Activated CD4-positive, alpha-beta T cell treated with anti-CD3 and anti-CD28 coated beads, Interleukin-2, Interleukin-6, amounts not matched to agents 100 ng/mL and 50 ng/mL, durations not matched to agents 16 hours and 8 hours (primary cell): ENCODE measurements at regions not wholly inside any gene's neighbourhood (a gene's known extent, or its start where the extent isn't known, plus 50 kb on each side); places are given as distances from the start of the nearest gene placed in this dataset.
A peak's percentile ranks its signal among the peaks of the same experiment; 100 is the strongest.
"Not testable (repeated sequence)": the region's sequence is repeated elsewhere in the genome, so short reads cannot be mapped to it uniquely, and the experiment has no call there.

Source experiments
- DNase-seq: peaks from one replicate; pipeline ENCODE4 v3.0.0-alpha.2; 2020

DNA sequence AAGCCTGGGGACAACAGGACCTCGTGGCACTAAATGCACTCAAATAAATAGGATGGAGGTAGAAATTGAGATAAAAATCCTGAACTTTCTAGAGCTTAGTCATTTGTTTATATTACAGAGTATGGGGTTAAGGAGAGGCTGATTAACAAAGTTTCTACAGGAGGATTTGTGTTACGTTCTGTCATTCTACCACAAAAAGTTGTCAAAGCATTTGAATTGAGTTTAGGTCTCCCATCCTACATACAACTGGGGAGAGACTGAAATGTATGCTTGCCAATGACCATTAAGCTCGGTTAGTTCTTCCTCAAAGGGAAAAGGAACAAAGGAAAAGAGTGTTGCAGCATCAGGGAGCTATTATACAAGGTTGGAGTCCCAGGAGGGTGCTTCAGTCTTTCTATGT lies 597.9 kb downstream of the COL12A1 start:
- no peak for DNase-seq

GRCh38 chr6:74607468-74607867 lies 598.4 kb downstream of the COL12A1 start:
- DNase-seq: no peak

- DNase-seq: no peak
Measured at GRCh38 chr6:74606582-74607071, 599.2 kb downstream of the COL12A1 start.

DNA sequence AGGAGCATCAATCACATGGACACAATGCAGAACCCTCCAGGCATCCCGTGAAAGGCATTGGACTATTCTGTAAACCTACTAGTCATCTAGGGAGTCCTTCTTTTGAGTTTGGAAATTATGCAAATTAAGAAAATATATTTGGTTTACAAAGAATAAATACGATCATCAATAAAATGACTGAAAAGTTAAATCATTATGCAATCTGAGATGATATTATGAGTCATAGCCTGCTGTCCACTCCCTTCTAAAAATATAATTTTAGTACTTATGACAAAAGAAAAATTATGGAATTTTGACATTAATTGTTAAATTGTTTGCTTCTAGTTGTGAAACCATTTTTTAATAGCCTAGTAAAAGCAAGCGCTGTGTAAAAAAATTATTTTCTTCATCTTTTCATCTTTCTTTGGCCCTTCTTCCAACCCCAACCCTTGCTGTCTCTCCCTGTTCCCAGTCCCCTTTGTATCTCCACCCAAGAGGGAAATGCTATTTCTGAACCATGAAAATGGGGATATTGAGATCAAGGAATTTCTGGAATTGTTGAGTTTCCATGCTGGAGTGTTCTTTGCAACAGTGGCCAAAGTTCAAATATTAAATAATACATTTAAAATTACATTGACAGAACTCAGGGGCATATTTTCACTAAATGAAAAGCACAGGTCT lies 599.8 kb downstream of the COL12A1 start:
- DNase-seq: no peak

GRCh38 chr6:74604279-74604678 lies 601.6 kb downstream of the COL12A1 start:
- DNase-seq: no peak

DNA sequence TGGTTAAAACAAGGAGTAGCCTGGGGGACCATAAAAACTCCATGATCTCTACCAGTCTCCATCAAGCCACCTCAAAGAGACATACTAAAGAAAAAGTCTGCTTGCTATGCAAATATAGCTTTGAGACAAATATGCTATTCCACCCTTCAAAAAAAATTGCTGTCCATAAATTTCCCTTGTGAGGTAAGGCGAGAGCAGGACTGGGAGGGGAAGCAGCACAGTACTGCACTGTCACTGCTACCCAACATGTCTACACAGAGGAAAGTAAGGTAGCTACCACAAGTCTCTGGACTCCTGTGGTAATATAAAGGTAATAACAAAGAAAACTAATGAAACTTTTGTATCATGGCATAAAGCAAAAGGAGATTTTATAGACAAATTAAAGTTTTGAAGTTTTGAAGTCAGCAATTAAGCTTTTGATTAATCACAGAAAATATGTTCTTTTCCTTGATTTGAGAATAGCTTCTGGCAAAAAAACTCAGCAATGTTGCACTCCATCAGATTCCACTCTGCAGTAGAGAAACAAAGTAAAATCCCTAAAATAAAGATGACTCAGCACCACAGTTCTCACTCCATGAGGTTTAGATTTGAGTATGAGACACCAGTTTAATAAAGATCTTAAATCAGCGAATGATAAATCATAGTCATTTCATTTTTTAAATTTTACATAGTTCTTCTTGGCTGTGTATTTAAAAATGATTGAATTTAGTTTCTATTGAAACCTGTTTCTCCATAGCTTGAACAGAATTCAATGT lies 602.4 kb downstream of the COL12A1 start:
- no peak for DNase-seq

- no peak for DNase-seq
Measured at GRCh38 chr6:74602206-74602605, 603.6 kb downstream of the COL12A1 start.

DNA sequence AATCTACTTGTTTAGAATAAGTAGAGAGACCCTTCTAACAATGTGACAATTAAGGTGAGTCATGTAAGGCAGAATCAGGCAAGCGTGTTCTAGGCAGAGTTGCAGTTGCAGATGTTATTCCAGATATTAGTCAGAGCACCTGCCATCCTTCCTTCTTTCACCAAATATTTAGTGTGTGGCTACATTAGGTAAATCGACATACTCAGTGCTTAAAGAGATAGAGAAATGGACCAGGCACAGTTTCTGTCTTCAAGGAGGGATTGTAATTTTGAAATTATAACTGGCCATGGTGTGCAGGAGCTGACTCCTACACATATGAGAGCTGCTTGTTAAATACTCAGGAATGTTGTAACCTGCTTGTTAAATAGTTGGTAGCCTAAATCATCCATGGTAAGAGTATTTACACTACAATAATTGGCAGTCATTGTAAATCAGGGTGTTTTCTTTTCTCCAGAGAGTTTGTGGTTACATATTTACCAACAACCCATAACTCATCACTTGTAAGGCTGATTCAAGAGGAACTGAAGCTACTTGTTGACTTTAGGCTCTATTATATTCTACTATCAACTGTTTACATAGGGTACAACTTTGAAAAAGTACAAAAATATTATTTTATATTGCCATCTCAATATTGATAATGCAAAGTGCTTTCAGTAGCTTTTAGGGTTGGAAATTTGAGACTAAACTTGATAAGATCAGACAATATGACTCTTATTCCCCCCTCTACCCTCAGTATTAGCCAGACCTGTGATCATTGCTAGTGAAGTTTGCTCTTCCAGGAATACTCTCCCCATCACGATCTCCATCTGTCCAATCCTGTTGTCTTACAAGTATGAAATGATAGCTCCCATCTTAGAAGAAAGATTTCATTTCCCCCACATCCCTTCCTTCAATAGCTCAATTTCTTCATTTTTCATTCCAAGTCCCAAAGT lies 607.1 kb downstream of the COL12A1 start:
- DNase-seq: peak; percentile 51

DNA sequence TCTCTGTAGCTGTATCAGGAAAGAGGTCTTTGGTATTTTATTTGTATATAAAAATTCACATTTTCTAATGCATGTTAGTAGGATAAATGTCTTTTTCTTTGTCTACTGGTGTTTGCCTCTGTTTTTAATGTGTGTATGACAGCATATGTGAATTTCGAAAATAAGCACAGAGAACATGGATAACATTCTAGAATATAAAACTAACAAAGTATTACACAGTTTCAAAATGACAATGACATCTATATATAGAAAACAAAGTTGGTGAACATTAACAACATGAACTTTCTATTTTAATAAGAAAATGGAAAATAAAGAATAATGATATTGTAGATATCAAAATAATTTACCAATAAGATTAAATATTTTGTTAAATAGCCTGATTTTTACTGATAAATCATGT lies 608.0 kb downstream of the COL12A1 start:
- no peak for DNase-seq

DNA sequence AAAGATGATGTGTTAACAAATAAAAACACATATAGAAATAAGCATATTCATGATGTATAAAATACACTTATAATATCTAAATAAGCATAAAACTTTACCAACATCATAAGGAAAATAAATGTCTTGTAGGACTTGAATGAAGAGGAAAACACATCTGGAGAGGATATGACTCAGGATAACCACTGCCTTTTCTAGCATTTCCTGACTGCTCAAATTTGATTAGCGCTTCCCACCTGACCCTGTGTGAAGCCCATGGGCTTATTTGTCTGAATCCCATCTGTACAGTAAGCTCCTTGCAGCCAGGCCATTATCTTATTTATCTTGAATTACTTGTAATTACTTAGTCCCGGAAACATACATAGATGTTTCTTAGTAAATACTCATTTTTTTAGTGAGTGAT lies 608.6 kb downstream of the COL12A1 start:
- peak; percentile 7 for DNase-seq

GRCh38 chr6:74596588-74596987 lies 609.3 kb downstream of the COL12A1 start:
- no peak for DNase-seq

- DNase-seq: not testable (repeated sequence)
Measured at GRCh38 chr6:74594350-74594749, 611.5 kb downstream of the COL12A1 start.

GRCh38 chr6:74588094-74588832 lies 617.6 kb downstream of the COL12A1 start:
- DNase-seq: no peak

- DNase-seq: no peak
Measured at GRCh38 chr6:74587386-74587785, 618.5 kb downstream of the COL12A1 start.

DNA sequence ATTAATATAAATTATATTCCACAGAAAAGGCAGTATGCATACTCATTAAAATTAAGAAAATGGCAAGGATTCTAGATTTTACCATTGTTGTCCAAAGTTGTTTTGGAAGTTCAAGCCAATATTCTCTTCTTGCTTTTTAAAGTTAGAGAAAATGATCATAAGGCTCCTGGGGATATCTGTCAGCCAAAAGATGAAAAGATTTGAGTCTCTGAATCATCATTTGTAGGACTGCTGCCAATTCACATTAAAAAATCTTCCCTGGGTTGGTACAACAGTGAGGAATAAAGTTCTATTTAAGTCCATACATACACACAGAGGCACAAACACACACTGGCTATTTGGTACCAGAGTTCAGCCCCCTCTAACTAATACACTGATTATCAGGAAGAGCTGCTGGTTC lies 620.1 kb downstream of the COL12A1 start:
- no peak for DNase-seq

- no peak for DNase-seq
Measured at GRCh38 chr6:74581681-74582080, 624.2 kb downstream of the COL12A1 start.

GRCh38 chr6:74579794-74580193 lies 626.1 kb downstream of the COL12A1 start:
- DNase-seq: no peak

- DNase-seq: no peak
Measured at GRCh38 chr6:74579047-74579446, 626.8 kb downstream of the COL12A1 start.

DNA sequence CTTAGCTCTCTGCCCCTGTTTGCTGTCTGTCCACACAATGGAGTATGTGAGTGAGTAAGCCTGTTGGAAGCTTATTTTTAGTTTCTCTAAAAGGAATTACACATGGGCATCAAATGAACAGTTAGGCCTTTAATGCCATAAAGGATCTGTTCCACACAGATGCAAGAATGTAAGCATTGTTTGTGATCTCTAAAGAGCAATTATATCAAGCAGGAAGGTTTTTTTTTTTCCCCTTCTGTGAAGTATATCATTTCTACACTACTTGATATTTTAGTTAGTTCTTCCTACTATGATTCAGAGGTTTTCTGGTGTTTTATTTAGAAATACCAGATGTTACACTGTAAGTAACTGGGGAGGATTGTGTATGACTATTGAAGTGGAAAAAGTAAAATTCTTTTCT lies 627.5 kb downstream of the COL12A1 start:
- DNase-seq: no peak

DNA sequence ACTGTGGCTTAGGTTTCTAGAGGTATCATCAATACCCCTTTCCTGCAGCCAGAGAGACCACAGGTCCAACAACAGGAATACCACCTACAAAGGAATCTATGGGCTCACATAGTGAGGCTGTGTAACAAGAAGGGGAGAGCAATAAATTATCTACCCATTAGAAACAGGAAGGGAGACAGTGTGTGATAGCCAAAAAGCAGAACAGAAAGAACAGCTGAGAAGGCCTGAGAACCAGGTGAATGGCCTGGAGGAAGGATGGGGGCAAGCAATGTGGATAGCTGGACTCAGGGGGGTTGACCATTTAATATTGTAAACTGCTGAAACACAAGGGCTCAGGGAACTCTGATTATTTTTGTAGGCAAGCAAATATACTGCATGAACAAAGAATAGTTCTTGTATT lies 628.2 kb downstream of the COL12A1 start:
- DNase-seq: no peak

DNA sequence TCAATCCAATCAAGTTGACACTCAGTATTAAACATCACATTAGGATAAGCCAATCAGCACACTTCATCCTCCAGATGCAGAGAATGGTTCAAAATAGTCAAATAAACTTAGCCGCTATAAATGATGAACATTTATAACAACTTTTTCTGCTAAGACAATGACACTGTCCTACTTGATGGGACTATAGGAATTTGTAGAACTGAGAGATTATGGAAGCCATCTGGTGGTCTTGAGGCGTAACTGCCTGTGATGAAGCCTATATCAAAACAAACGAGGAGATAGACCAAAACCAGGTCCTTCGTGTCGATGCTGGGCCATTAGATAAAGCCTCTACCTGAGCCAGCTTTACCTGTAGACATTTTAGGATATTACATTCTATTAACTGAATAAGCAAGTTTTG lies 631.1 kb downstream of the COL12A1 start:
- no peak for DNase-seq

DNA sequence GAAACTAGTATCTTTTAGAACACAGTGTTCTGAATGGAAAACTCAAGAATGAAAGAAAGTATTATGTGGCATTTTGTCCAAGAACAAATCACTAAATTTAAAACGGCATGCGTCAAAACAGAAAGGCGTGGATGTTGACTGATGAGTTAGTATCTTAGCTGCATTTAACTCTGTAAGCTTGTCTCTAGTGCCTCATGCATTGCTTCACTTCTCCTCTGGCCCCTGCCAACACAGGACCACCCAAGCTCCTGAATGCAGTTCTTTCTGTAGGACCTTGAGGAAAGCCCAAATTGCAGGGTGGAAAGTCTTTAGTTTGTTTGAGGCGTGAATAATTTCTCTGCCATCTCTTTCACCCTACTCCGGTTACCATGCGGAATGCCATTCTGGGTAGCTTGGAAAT lies 632.2 kb downstream of the COL12A1 start:
- no peak for DNase-seq

DNA sequence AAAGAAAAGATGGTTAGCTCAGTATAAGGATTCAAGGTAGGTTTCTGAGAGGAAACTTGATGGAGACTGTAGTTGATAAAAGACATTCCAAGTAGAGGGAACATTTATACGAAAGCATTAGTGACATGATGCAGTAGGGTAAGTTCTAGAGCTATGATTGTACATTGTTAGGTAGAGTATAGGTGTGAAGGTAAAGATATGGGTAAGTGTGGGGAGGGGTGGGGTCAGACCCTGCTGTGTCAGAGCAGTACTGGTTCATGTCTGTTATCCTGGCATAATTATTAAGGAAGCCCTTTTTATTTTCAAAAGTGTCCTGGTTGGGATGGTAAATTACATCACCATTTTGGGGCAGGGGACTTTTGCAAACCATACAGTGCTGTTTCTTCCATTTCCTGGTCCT lies 635.8 kb downstream of the COL12A1 start:
- no peak for DNase-seq
